ENCODE measurements at regions not wholly inside any gene's neighbourhood (a gene's known extent, or its start where the extent isn't known, plus 50 kb on each side); places are given as distances from the start of the nearest gene placed in this dataset.

DNA sequence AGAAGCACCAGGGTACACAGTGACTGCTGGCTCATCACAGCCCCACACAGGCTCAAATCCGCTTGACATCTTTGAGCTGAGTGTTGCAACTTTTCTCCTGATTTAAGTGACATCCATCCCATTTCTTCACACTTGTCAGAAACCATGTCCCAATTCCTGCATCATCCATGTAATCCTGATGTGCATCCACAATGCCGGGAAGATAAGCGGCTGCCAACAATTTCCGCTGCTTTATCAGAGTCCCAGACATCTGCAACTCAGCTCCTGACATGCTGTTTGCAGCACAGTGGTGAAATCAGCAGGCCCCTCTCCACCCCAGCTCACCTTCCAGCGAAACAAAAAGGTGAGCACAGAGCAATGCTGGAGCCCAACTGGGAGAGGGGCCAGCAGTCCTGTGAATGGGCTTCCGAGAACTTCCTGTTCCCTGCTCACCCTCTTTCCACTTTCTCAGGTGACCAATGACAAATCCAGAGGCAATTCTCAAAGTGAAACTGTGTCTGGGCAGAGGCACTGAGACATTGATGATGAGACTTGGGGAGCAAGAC, 581.0 kb downstream of the AJAP1 start:
- H3K4me1 ChIP-seq (ENCODE audit: low read depth): no peaks in the 10 kb centered on the region
- TF ChIP-seq, protein P1, sequence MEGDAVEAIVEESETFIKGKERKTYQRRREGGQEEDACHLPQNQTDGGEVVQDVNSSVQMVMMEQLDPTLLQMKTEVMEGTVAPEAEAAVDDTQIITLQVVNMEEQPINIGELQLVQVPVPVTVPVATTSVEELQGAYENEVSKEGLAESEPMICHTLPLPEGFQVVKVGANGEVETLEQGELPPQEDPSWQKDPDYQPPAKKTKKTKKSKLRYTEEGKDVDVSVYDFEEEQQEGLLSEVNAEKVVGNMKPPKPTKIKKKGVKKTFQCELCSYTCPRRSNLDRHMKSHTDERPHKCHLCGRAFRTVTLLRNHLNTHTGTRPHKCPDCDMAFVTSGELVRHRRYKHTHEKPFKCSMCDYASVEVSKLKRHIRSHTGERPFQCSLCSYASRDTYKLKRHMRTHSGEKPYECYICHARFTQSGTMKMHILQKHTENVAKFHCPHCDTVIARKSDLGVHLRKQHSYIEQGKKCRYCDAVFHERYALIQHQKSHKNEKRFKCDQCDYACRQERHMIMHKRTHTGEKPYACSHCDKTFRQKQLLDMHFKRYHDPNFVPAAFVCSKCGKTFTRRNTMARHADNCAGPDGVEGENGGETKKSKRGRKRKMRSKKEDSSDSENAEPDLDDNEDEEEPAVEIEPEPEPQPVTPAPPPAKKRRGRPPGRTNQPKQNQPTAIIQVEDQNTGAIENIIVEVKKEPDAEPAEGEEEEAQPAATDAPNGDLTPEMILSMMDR (IDR thresholded peaks at IDR 0.05): no peak
- no peak for ATAC-seq
- intact Hi-C loops (cut with DNase I, micrococcal nuclease): no loop called here
- no peak overlapping the region for H3K4me3 ChIP-seq
- no peaks in the 10 kb centered on the region for H3K36me3 ChIP-seq (ENCODE audit: low read depth)
- peaks cover 6% of the 10 kb centered on the region for H3K9me3 ChIP-seq
- no peak for DNase-seq

DNA sequence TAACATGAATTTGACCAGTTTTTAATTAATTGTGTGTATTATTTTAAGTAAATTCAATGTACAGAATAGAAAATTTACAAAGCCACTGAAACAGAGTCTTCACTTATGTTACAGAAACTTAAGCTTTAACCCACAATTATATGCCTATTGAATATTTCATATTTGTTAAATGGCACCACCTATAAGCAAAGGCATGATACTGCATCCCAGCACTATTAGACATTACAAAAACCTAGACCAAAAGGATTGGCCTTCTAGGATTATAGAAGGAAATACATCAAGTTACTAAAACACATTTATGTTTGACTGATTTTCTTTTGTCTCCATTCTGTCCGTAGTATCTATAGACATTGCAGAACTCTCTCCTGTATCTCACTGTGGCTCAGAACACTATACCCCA, 578.1 kb downstream of the AJAP1 start:
- DNase-seq (no peak), ATAC-seq (no peak)
- intact Hi-C loops (cut with DNase I, micrococcal nuclease): no loop called here
- Histone ChIP-seq H3K9me3 (peaks cover 6% of the 10 kb centered on the region), H3K4me1 (ENCODE audit: low read depth) (no peaks in the 10 kb centered on the region), H3K36me3 (ENCODE audit: low read depth) (no peaks in the 10 kb centered on the region), H3K4me3 (no peak overlapping the region)
- TF ChIP-seq, protein P1 (IDR thresholded peaks at IDR 0.05): no peak

DNA sequence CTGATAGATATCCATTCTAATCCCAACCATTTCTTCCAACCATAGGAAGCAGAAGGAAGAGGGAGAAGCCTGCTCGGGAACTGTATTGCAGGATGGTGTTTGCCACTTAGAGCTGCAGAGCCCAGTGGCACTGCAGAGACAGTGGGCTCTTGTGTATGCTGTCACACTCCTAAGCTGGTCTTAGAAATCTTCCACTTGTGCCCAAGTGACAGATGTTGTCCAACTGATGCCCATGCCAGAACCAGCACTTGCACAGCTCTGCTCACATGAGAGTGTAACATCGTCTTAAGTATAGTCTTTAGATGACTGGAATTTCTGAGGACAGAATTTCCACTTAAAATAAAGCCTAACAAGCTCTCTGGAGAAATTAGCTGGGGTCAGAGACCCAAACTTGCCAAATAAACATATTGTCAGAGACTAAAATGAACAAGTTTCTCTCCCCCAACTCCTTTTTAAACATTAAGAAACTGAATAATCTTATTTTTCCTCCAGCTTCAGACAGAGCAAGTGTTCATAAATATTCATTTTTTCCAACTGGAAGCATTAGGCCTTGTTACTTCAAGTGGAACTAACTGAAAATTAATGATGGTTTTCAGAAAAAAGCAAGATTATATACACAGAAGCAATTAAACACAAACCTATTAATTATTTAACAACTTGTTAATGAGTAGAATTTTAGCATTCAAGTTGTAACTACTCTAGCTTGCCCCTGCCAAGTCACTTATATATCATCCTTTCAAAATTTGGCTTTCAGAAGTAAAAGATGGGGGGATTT, 577.3 kb downstream of the AJAP1 start:
- Histone ChIP-seq H3K9me3 (peaks cover 6% of the 10 kb centered on the region), H3K36me3 (ENCODE audit: low read depth) (no peaks in the 10 kb centered on the region), H3K4me3 (no peak overlapping the region), H3K4me1 (ENCODE audit: low read depth) (no peaks in the 10 kb centered on the region)
- intact Hi-C loops (cut with DNase I, micrococcal nuclease): no loop called here
- TF ChIP-seq, protein P1 (IDR thresholded peaks at IDR 0.05): no peak
- ATAC-seq (no peak), DNase-seq (no peak)

DNA sequence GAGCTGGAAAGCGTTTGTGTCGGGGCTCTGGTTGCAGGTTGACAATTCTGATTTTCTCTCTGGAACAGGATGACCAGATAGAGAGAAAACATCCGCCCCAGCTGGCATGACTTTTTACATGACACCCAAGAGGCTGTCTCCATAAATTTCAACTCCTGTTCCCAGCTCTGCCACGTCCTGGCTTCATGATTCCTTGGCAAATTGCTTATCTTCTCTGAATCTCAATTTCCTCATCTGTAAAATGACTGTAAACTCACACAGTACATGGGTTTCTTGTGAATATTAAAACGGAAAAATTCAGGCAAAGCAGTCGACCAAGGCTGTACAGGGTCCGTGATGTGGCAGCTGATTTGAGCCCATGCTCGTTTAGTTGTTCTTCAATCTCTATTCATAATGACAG, 572.7 kb downstream of the AJAP1 start:
- H3K4me1 ChIP-seq (ENCODE audit: low read depth): no peaks in the 10 kb centered on the region
- H3K9me3 ChIP-seq: no peaks in the 10 kb centered on the region
- no peak for ATAC-seq
- no peak for DNase-seq
- TF ChIP-seq, protein P1 (IDR thresholded peaks at IDR 0.05): no peak
- H3K4me3 ChIP-seq: no peak overlapping the region
- H3K36me3 ChIP-seq (ENCODE audit: low read depth): no peaks in the 10 kb centered on the region
- intact Hi-C loops (cut with DNase I, micrococcal nuclease): no loop called here

DNA sequence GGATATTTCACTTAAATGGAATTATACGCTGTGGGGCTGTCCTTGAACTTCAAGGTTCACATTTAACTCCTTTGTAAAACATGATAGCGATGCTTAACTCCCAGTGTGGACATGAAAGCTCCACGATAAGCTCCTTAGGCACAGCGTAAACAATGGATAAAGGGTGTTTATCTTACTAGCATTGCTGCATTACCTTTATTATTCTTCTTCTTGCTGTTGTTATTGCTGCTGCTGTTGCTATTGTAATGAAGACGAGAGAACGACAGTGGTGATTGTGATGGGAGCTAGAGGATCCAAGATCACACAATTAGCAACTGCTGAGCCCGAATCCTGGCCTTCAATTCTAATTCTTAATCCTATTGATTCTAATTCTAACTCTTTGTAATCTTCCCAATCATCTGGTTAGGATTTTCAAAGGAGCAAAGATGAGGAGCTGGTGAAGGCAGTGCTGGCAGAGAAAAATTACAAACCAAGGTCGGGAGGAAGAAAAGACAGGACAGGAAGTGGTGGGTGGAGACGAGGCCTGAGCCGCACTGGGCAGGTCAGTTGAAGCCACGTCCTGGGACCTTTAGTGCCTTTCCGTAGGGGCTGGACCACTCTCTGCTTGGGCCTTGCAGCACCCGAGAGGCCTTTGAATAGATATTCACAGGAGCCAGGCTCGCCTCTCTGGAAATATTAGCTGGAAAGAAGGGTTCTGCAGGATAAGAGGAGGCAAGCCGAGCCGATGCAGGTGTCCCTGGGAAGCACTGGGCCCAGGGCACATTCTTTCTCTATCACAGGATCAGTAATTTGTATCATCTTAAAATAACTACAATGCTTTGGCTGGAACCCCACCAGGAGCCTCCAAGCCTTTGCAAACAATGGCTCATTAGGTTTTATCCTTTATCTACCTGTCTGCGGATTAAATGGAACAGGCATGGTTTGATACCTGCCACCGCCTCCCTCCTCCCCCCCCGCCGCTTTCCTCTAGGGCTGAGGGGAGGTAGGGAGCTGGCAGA, 571.6 kb downstream of the AJAP1 start:
- intact Hi-C loops (cut with DNase I, micrococcal nuclease): no loop called here

More for the DNA sequence above, 571.6 kb downstream of the AJAP1 start:
- H3K36me3 ChIP-seq (ENCODE audit: low read depth): no peaks in the 10 kb centered on the region
- no peak for ATAC-seq
- H3K4me1 ChIP-seq (ENCODE audit: low read depth): no peaks in the 10 kb centered on the region
- no peak for DNase-seq
- H3K9me3 ChIP-seq: no peaks in the 10 kb centered on the region
- TF ChIP-seq, protein P1 (IDR thresholded peaks at IDR 0.05): no peak
- no peak overlapping the region for H3K4me3 ChIP-seq

All from mucosa of descending colon (tissue), 3 donors.